B cell (primary cell): ENCODE measurements at regions not wholly inside any gene's neighbourhood (a gene's known extent, or its start where the extent isn't known, plus 50 kb on each side); places are given as distances from the start of the nearest gene placed in this dataset.

Experiments used
- ATAC-seq: fragments of 200-7000 bp; cut with Tn5 transposase; one replicate; pipeline ENCODE4 v1.10.0; 2021; ENCODE audit warnings: low read depth, mild to moderate bottlenecking, moderate number of reproducible peaks, moderate library complexity
- CTCF ChIA-PET: fragments of 350-600 bp; sonication (Branson Sonifier 250); formaldehyde crosslinking; loops from one replicate; lab custom pipeline; 2021; ENCODE audit warnings: antibody characterized with exemption, inconsistent platforms; lab: Charles Lee
- POLR2A ChIA-PET: fragments of 350-600 bp; sonication (Branson Sonifier 250); formaldehyde crosslinking; loops from one replicate; lab custom pipeline; 2021; ENCODE audit warnings: antibody characterized with exemption; lab: Charles Lee
- DNase-seq: peaks from one replicate; pipeline ENCODE4 v3.0.0; 2013
- H2AFZ ChIP-seq: 2 replicates; pipeline ENCODE4 v1.6.1; 2012; ENCODE audit warnings: mild to moderate bottlenecking, low read depth, low read length; ENCODE audit not compliant: insufficient read depth, poor library complexity, severe bottlenecking
- H3K27ac ChIP-seq, 2 donors: 1 replicate in 1 of 2; 2 replicates in 1 of 2; pipeline ENCODE4 v1.5.1; 2012 to 2013; ENCODE audit warnings: low read length in 2 of 2, mild to moderate bottlenecking in 2 of 2, moderate library complexity in 1 of 2
- H3K27me3 ChIP-seq, 4 experiments: fragments of 200-600 bp in 1 of 4; sonication (generic) in 1 of 4; replicated peaks in 1 of 4; 1 replicate in 2 of 4; 2 replicates in 2 of 4; pipeline versions ENCODE4 v1.6.1 to v1.7.0; 2013 to 2016; ENCODE audit warnings: low read length in 3 of 4, mild to moderate bottlenecking in 2 of 4, mixed read lengths in 1 of 4, moderate library complexity in 1 of 4; ENCODE audit not compliant: insufficient read depth in 4 of 4, control insufficient read depth in 3 of 4; ENCODE audit errors: control extremely low read depth in 1 of 4
- H3K36me3 ChIP-seq, 2 experiments: replicated peaks in 1 of 2; 1 replicate in 1 of 2; 2 replicates in 1 of 2; pipeline versions ENCODE4 v1.6.1 to v1.7.1; 2013; ENCODE audit warnings: low read length in 1 of 2; ENCODE audit not compliant: insufficient read depth in 2 of 2, control insufficient read depth in 1 of 2; ENCODE audit errors: control extremely low read depth in 1 of 2, extremely low read depth in 1 of 2
- H3K4me1 ChIP-seq, 2 donors: fragments of 200-600 bp in 1 of 2; sonication (generic) in 1 of 2; 1 replicate in 1 of 2; 2 replicates in 1 of 2; pipeline versions ENCODE4 v1.5.1 to v1.6.1; 2013 to 2017; ENCODE audit warnings: low read length in 2 of 2; ENCODE audit not compliant: control insufficient read depth in 2 of 2, insufficient read depth in 2 of 2
- H3K4me2 ChIP-seq: replicated peaks from 2 replicates; pipeline ENCODE3; 2012; ENCODE audit warnings: mild to moderate bottlenecking, low read depth, low read length; ENCODE audit not compliant: poor library complexity, severe bottlenecking
- H3K4me3 ChIP-seq, 5 experiments: fragments of 200-600 bp in 1 of 5; sonication (generic) in 1 of 5; 1 replicate in 3 of 5; 2 replicates in 2 of 5; pipeline versions ENCODE4 v1.5.1 to v1.7.0; 2011 to 2016; ENCODE audit warnings: low read length in 4 of 5, mild to moderate bottlenecking in 4 of 5, low read depth in 2 of 5, control low read depth in 1 of 5, moderate library complexity in 1 of 5; ENCODE audit not compliant: insufficient read depth in 1 of 5; ENCODE audit errors: control extremely low read depth in 1 of 5, extremely low read depth in 1 of 5
- H3K79me2 ChIP-seq: fragments of 200-600 bp; sonication (generic); one replicate; pipeline ENCODE4 v1.6.0; 2016; ENCODE audit warnings: low read length; ENCODE audit not compliant: control insufficient read depth, insufficient read depth
- H3K9ac ChIP-seq: fragments of 200-600 bp; sonication (generic); 2 replicates; pipeline ENCODE4 v1.6.1; 2017; ENCODE audit warnings: mild to moderate bottlenecking, low read length, moderate library complexity
- H3K9me3 ChIP-seq, 3 donors: one replicate each; pipeline versions ENCODE4 v1.6.1 to v1.7.1; 2013; ENCODE audit warnings: low read length in 2 of 3; ENCODE audit not compliant: control insufficient read depth in 2 of 3, insufficient read depth in 1 of 3; ENCODE audit errors: control extremely low read depth in 1 of 3
- H4K20me1 ChIP-seq: 2 replicates; pipeline ENCODE4 v1.6.0; 2012; ENCODE audit warnings: mild to moderate bottlenecking, low read length; ENCODE audit not compliant: insufficient read depth, control insufficient read depth, poor library complexity, severe bottlenecking
- H3K27ac Mint-ChIP-seq: one replicate; pipeline ENCODE4 v1.8.0; 2021; ENCODE audit warnings: mixed read lengths
- H3K27me3 Mint-ChIP-seq: one replicate; pipeline ENCODE4 v1.8.0; 2021; ENCODE audit warnings: mixed read lengths
- H3K4me1 Mint-ChIP-seq: one replicate; pipeline ENCODE4 v1.8.0; 2021; ENCODE audit warnings: mixed read lengths
- H3K4me3 Mint-ChIP-seq: one replicate; pipeline ENCODE4 v1.8.0; 2021; ENCODE audit warnings: mixed read lengths
- H3K9me3 Mint-ChIP-seq: one replicate; pipeline ENCODE4 v1.8.0; 2022; ENCODE audit warnings: mixed read lengths; ENCODE audit not compliant: insufficient read depth
- CTCF ChIP-seq: fragments of 200-600 bp; IDR thresholded peaks from one replicate; pipeline ENCODE4 v1.8.0; 2022; ENCODE audit warnings: antibody characterized with exemption, mild to moderate bottlenecking
- EZH2 ChIP-seq: IDR thresholded peaks from 2 replicates; pipeline ENCODE4 v1.6.1; 2012; ENCODE audit warnings: borderline replicate concordance, low read depth, mild to moderate bottlenecking, moderate library complexity, low read length; ENCODE audit not compliant: insufficient read depth, poor library complexity, severe bottlenecking
- WGBS: methylation state at CpG from one replicate; pipeline ENCODE4 v1.1.5; 2013; ENCODE audit warnings: missing lambda C conversion rate; ENCODE audit not compliant: insufficient coverage; 5-methylcytosine and 5-hydroxymethylcytosine counted together
- intact Hi-C: fragments of 100-400 bp; cut with micrococcal nuclease; formaldehyde crosslinking; loops from one replicate; pipeline ENCODE4 v1.10.0; 2022

- Histone ChIP-seq H3K4me3 (no peak overlapping the region), H3K4me2 (no peak overlapping the region), H3K27me3 (peaks cover 0 to 3% (median 0%) of the 10 kb centered on the region in 4 experiments), H4K20me1 (no peaks in the 10 kb centered on the region), H3K27ac (no peak overlapping the region), H3K36me3 (no peaks in the 10 kb centered on the region), H2AFZ (no peak overlapping the region), H3K9me3 (no peaks in the 10 kb centered on the region), H3K79me2 (no peaks in the 10 kb centered on the region), H3K4me1 (no peaks in the 10 kb centered on the region), H3K9ac (no peak overlapping the region)
- ChIA-PET CTCF (interaction anchor here (3.3 to 3.9 kb wide), 2 partner anchors 11 to 266 kb away, joined by 15 to 20 read pairs; no protein-coding TSS in a partner anchor), POLR2A (no interaction called here)
- intact Hi-C loops, result no loop called here
- H3K4me3 Mint-ChIP-seq, result no peak overlapping the region
- TF ChIP-seq EZH2, result no peak
- no peak for TF ChIP-seq CTCF
- H3K27ac Mint-ChIP-seq, result no peak overlapping the region
- DNase-seq (no peak), ATAC-seq (no peak)
- H3K4me1 Mint-ChIP-seq, result no peaks in the 10 kb centered on the region
- peaks cover 9% of the 10 kb centered on the region for H3K27me3 Mint-ChIP-seq
- 93% methylated on average over 3 of the region's 4 CpGs for WGBS
- no peaks in the 10 kb centered on the region for H3K9me3 Mint-ChIP-seq
Observed at GRCh38 chr11:112553205-112553731, 292.6 kb upstream of the PLET1 start.

GRCh38 chr11:112554586-112554985 lies 293.9 kb upstream of the PLET1 start:
- H3K27me3 ChIP-seq, result peaks cover 0 to 3% (median 0%) of the 10 kb centered on the region in 4 experiments
- no peak overlapping the region for H2AFZ ChIP-seq
- H3K4me1 Mint-ChIP-seq, result no peaks in the 10 kb centered on the region
- 100% methylated on average over 2 of the region's 4 CpGs for WGBS
- H3K4me2 ChIP-seq, result no peak overlapping the region
- H3K4me1 ChIP-seq, result no peaks in the 10 kb centered on the region
- no peak overlapping the region for H3K4me3 Mint-ChIP-seq
- H3K27ac ChIP-seq, result no peak overlapping the region
- no peaks in the 10 kb centered on the region for H4K20me1 ChIP-seq
- ChIA-PET POLR2A (no interaction called here), CTCF (interaction anchor here (0.8 to 3.9 kb wide), 5 partner anchors 10 to 736 kb away, joined by 3 to 20 read pairs (median 8); no protein-coding TSS in a partner anchor)
- ATAC-seq (no peak), DNase-seq (no peak)
- peaks cover 9% of the 10 kb centered on the region for H3K27me3 Mint-ChIP-seq
- H3K4me3 ChIP-seq, result no peak overlapping the region
- H3K79me2 ChIP-seq, result no peaks in the 10 kb centered on the region
- TF ChIP-seq CTCF, result no peak
- no peak for TF ChIP-seq EZH2
- intact Hi-C loops, result no loop called here
- no peaks in the 10 kb centered on the region for H3K9me3 Mint-ChIP-seq
- H3K9me3 ChIP-seq, result no peaks in the 10 kb centered on the region
- H3K9ac ChIP-seq, result no peak overlapping the region
- H3K36me3 ChIP-seq, result no peaks in the 10 kb centered on the region
- H3K27ac Mint-ChIP-seq, result no peak overlapping the region
